Lower leg skin (tissue), 4 donors: ENCODE measurements at regions not wholly inside any gene's neighbourhood (a gene's known extent, or its start where the extent isn't known, plus 50 kb on each side); places are given as distances from the start of the nearest gene placed in this dataset.

Experiments used
- DNase-seq, 2 donors: peaks; one replicate each; pipeline ENCODE4 v3.0.0-alpha.2; 2019; ENCODE audit warnings: low spot score in 2 of 2
- H3K4me3 ChIP-seq: fragments of 200-600 bp; sonication (generic); 2 replicates; pipeline ENCODE4 v1.5.1; 2017; ENCODE audit warnings: mild to moderate bottlenecking, low read depth; ENCODE audit not compliant: poor library complexity, severe bottlenecking
- POLR2A ChIP-seq, 2 donors: fragments of 450-650 bp; IDR thresholded peaks; one replicate each; pipeline ENCODE4 v1.6.1; 2016 to 2017; ENCODE audit warnings: antibody characterized with exemption in 2 of 2, mild to moderate bottlenecking in 1 of 2, moderate library complexity in 1 of 2
- WGBS, 2 donors: methylation state at CpG; one replicate each; pipeline ENCODE4 v1.1.5; 2018; 5-methylcytosine and 5-hydroxymethylcytosine counted together
- intact Hi-C: fragments of 100-400 bp; cut with DNase I; formaldehyde crosslinking; loops from one replicate; pipeline ENCODE4 v1.15.0; 2023; ENCODE audit warnings: low total_unique reads
- TF ChIP-seq, protein P1 (sequence below), 3 donors: fragments of 450-650 bp; IDR thresholded peaks; one replicate each; pipeline ENCODE4 v1.5.1; 2016; ENCODE audit warnings: antibody characterized with exemption in 3 of 3, mild to moderate bottlenecking in 3 of 3, moderate library complexity in 2 of 3

- TF ChIP-seq, protein P1, sequence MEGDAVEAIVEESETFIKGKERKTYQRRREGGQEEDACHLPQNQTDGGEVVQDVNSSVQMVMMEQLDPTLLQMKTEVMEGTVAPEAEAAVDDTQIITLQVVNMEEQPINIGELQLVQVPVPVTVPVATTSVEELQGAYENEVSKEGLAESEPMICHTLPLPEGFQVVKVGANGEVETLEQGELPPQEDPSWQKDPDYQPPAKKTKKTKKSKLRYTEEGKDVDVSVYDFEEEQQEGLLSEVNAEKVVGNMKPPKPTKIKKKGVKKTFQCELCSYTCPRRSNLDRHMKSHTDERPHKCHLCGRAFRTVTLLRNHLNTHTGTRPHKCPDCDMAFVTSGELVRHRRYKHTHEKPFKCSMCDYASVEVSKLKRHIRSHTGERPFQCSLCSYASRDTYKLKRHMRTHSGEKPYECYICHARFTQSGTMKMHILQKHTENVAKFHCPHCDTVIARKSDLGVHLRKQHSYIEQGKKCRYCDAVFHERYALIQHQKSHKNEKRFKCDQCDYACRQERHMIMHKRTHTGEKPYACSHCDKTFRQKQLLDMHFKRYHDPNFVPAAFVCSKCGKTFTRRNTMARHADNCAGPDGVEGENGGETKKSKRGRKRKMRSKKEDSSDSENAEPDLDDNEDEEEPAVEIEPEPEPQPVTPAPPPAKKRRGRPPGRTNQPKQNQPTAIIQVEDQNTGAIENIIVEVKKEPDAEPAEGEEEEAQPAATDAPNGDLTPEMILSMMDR (IDR thresholded peaks at IDR 0.05): no peak
- no peak for TF ChIP-seq POLR2A (IDR thresholded peaks at IDR 0.05)
- H3K4me3 ChIP-seq: no peak overlapping the region
- DNase-seq: no peak
- intact Hi-C loops: no loop called here
Measured at GRCh38 chr12:75818863-75819262, 212.7 kb downstream of the PHLDA1 start.

DNA sequence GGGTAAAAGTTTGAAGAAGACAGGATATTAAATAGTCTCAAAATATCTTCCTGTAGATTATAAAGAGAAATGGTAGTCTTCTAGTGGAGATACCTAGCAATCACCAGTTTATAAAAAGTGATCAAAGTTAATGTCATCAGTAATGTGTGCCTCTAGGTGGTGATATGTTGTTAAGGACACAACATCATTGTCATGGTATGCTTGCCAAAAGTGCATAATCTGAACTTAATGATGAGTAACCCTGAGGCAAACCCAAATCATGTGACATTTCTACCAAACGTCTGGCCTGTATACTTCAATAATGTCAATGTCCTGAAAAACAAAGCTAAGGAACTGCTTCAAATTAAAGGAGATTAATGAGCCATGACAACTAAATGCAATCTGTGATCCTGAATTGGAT lies 214.7 kb downstream of the PHLDA1 start:
- intact Hi-C loops: no loop called here
- no peak overlapping the region for H3K4me3 ChIP-seq
- TF ChIP-seq POLR2A (IDR thresholded peaks at IDR 0.05): no peak
- TF ChIP-seq, protein P1 (IDR thresholded peaks at IDR 0.05): no peak
- no peak for DNase-seq
- WGBS, 2 donors: 0 to 7% methylated on average over 1 of the region's 1 CpG

DNA sequence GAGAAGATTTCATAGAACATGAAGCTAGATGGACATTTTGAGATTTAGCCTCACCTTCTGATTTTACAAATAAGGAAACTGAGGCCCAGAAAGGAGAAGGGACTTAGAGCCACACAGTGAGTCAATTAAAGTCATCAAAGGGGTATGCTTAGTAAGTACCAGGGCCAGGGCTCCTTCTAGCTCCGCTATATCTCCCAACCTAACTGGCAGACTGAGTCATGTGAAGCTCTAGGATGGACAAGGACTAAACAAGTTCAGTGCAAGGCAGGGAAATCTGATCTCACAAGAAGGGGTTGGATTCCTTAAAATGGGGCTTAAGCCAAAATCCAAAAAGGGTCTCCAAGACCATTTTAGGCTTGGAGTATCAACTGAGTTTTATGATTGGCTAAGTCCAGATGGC lies 215.8 kb downstream of the PHLDA1 start:
- no peak for DNase-seq
- no peak overlapping the region for H3K4me3 ChIP-seq
- intact Hi-C loops: no loop called here
- WGBS, 2 donors: 83 to 84% methylated on average over 1 of the region's 1 CpG
- TF ChIP-seq, protein P1 (IDR thresholded peaks at IDR 0.05): no peak
- no peak for TF ChIP-seq POLR2A (IDR thresholded peaks at IDR 0.05)

DNA sequence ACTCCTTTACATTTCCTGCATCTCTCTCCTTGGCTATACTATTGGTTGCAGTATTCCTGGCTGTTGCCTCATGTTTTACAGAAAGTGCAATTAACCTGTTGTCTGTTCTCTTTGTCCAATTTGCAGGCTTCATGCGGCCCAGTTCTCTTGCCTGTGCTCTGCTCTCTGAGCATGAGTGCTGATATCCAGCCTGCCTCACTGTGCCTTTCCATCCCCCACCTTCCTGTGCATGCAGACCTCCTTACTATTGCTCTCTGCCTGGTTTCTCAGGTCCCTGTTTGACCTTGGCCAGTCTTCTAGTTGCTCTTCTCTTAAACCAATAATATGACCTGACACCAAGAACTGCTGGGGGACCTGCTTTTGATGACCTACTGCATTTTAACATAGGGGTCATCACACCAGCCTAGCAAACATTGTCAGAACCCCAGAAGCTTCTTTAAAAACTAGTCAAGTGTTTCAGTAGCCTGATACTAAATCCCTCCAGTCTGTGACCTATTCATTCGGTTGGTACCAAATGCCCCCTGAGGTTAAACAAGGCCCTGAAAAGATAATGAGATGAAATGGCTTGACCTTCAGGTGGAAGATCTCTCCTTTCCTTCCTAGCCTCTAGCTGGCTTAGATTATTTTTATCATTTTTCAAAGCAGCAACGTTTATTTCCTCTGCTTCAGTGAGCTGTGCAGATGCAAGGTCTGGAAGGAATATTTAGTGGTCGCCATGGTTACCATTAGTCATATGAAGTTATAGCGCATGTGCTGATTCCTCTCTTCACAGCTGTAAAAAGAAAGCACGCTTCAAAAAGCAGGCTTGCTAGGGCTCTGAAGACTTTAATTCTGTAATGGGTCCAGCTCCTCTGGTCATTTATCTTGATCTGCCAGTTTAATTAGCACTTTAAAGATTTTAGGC lies 216.5 kb downstream of the PHLDA1 start:
- H3K4me3 ChIP-seq: no peak overlapping the region
- no peak for DNase-seq
- 28 to 30% methylated on average over 6 of the region's 6 CpGs for WGBS, 2 donors
- intact Hi-C loops: no loop called here
- TF ChIP-seq POLR2A (IDR thresholded peaks at IDR 0.05): no peak
- TF ChIP-seq, protein P1 (IDR thresholded peaks at IDR 0.05): no peak

- no peak for TF ChIP-seq POLR2A (IDR thresholded peaks at IDR 0.05)
- TF ChIP-seq, protein P1 (IDR thresholded peaks at IDR 0.05): no peak
- WGBS, 2 donors: 78 to 91% methylated on average over 1 of the region's 1 CpG
- H3K4me3 ChIP-seq: no peak overlapping the region
- intact Hi-C loops: no loop called here
- no peak for DNase-seq
Measured at GRCh38 chr12:75813072-75813471, 218.5 kb downstream of the PHLDA1 start.
